H1 (cell line): ENCODE measurements at regions not wholly inside any gene's neighbourhood (a gene's known extent, or its start where the extent isn't known, plus 50 kb on each side); places are given as distances from the start of the nearest gene placed in this dataset.

Experiments used
- ATF2 ChIP-seq: IDR thresholded peaks from 2 replicates; pipeline ENCODE4 v1.6.1; 2012; ENCODE audit warnings: low read length, inconsistent platforms
- CHD2 ChIP-seq: IDR thresholded peaks from 2 replicates; pipeline ENCODE4 v1.6.1; 2012; ENCODE audit warnings: low read length, improper control_type of control experiment
- CTBP2 ChIP-seq: IDR thresholded peaks from 2 replicates; pipeline ENCODE4 v1.7.0; 2011; ENCODE audit warnings: borderline replicate concordance, mild to moderate bottlenecking, moderate library complexity, mixed read lengths, low read length; ENCODE audit not compliant: insufficient read depth, insufficient read length
- E2F6 ChIP-seq: IDR thresholded peaks from 2 replicates; pipeline ENCODE4 v1.6.1; 2012; ENCODE audit warnings: inconsistent platforms
- NRF1 ChIP-seq: IDR thresholded peaks from 2 replicates; pipeline ENCODE4 v1.6.1; 2011; ENCODE audit warnings: mild to moderate bottlenecking, low read depth, low read length, improper control_type of control experiment
- TF ChIP-seq, protein P1 (sequence below): IDR thresholded peaks from 2 replicates; pipeline ENCODE4 v1.6.1; 2011; ENCODE audit warnings: low read depth, mild to moderate bottlenecking, low read length; ENCODE audit not compliant: insufficient read depth

- TF ChIP-seq, protein P1, sequence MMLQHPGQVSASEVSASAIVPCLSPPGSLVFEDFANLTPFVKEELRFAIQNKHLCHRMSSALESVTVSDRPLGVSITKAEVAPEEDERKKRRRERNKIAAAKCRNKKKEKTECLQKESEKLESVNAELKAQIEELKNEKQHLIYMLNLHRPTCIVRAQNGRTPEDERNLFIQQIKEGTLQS = no peak
- TF ChIP-seq CHD2 (no peak), ATF2 (no peak), CTBP2 (no peak), NRF1 (no peak), E2F6 (no peak)
These were observed 205.9 kb upstream of the PELI2 start (continued) for GRCh38 chr14:55912344-55912743.
